Chondrocyte (in vitro differentiated cells): ENCODE measurements at regions not wholly inside any gene's neighbourhood (a gene's known extent, or its start where the extent isn't known, plus 50 kb on each side); places are given as distances from the start of the nearest gene placed in this dataset.

Source experiments
- DNase-seq: peaks from one replicate; pipeline ENCODE4 v3.0.0; 2021; ENCODE audit warnings: mixed read lengths, low spot score
- H3K27ac Mint-ChIP-seq: one replicate; pipeline ENCODE4 v1.8.0; 2021; ENCODE audit warnings: mild to moderate bottlenecking, moderate library complexity, mixed read lengths; ENCODE audit not compliant: unreplicated experiment
- H3K27me3 Mint-ChIP-seq: 2 replicates; pipeline ENCODE4 v1.8.0; 2021; ENCODE audit warnings: low read depth, mixed read lengths
- H3K36me3 Mint-ChIP-seq: 2 replicates; pipeline ENCODE4 v1.8.0; 2021; ENCODE audit warnings: low read depth, mixed read lengths
- H3K4me1 Mint-ChIP-seq: 2 replicates; pipeline ENCODE4 v1.8.0; 2021; ENCODE audit warnings: low read depth, mild to moderate bottlenecking, mixed read lengths
- H3K4me3 Mint-ChIP-seq: one replicate; pipeline ENCODE4 v1.8.0; 2021; ENCODE audit warnings: mild to moderate bottlenecking, moderate library complexity, mixed read lengths; ENCODE audit not compliant: unreplicated experiment
- H3K9me3 Mint-ChIP-seq: 2 replicates; pipeline ENCODE4 v1.8.0; 2021; ENCODE audit warnings: low read depth, mixed read lengths
- TF ChIP-seq, protein P1 (sequence below): fragments of 200-600 bp; sonication (generic); IDR thresholded peaks from 2 replicates; pipeline ENCODE4 v1.5.0; 2021; ENCODE audit warnings: antibody characterized with exemption, mild to moderate bottlenecking, moderate library complexity

DNA sequence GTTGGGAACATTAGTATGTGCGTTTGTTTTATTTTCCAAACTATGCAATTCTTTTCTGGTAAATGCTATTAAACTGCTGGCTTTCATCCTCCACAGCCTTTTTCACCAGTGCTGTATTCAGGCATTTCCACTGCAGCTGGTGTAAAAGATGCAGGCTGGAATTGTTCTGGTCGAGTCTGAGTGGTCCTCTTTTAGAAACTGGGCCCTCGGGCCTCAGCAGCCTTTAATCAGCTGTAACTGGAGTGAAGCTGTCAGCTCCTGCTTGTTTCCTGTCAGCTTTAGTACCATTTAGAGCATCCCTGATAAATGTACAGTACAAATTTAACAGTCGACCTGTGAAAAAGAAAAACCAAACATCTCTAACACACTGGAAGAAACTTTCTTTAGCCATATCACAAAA, 979.6 kb downstream of the TFAP2A start:
- no peaks in the 10 kb centered on the region for H3K27me3 Mint-ChIP-seq
- no peaks in the 10 kb centered on the region for H3K9me3 Mint-ChIP-seq
- H3K4me3 Mint-ChIP-seq: no peak overlapping the region
- TF ChIP-seq, protein P1, sequence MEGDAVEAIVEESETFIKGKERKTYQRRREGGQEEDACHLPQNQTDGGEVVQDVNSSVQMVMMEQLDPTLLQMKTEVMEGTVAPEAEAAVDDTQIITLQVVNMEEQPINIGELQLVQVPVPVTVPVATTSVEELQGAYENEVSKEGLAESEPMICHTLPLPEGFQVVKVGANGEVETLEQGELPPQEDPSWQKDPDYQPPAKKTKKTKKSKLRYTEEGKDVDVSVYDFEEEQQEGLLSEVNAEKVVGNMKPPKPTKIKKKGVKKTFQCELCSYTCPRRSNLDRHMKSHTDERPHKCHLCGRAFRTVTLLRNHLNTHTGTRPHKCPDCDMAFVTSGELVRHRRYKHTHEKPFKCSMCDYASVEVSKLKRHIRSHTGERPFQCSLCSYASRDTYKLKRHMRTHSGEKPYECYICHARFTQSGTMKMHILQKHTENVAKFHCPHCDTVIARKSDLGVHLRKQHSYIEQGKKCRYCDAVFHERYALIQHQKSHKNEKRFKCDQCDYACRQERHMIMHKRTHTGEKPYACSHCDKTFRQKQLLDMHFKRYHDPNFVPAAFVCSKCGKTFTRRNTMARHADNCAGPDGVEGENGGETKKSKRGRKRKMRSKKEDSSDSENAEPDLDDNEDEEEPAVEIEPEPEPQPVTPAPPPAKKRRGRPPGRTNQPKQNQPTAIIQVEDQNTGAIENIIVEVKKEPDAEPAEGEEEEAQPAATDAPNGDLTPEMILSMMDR: no peak
- no peak overlapping the region for H3K27ac Mint-ChIP-seq
- peaks cover 4% of the 10 kb centered on the region for H3K4me1 Mint-ChIP-seq
- no peak for DNase-seq
- no peaks in the 10 kb centered on the region for H3K36me3 Mint-ChIP-seq

DNA sequence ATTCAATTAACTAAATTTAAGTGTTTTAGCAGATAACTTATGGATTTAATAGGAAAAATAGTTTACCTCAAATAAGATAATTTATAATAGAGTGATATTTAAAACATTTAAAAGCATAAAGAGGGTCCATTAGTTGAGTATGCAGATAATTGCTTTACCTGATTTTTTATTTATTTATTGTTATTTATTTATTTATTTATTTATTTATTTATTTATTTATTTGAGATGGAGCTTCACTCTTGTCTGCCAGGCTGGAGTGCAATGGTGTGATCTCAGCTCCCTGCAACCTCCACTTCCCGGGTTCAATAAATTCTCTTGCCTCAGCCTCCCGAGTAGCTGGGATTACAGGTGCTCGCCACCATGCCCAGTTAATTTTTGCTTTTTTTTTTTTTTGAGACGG, 982.9 kb downstream of the TFAP2A start:
- H3K27me3 Mint-ChIP-seq: no peaks in the 10 kb centered on the region
- no peak overlapping the region for H3K27ac Mint-ChIP-seq
- peaks cover 4% of the 10 kb centered on the region for H3K4me1 Mint-ChIP-seq
- DNase-seq: no peak
- TF ChIP-seq, protein P1: no peak
- no peaks in the 10 kb centered on the region for H3K36me3 Mint-ChIP-seq
- no peaks in the 10 kb centered on the region for H3K9me3 Mint-ChIP-seq
- H3K4me3 Mint-ChIP-seq: no peak overlapping the region

DNA sequence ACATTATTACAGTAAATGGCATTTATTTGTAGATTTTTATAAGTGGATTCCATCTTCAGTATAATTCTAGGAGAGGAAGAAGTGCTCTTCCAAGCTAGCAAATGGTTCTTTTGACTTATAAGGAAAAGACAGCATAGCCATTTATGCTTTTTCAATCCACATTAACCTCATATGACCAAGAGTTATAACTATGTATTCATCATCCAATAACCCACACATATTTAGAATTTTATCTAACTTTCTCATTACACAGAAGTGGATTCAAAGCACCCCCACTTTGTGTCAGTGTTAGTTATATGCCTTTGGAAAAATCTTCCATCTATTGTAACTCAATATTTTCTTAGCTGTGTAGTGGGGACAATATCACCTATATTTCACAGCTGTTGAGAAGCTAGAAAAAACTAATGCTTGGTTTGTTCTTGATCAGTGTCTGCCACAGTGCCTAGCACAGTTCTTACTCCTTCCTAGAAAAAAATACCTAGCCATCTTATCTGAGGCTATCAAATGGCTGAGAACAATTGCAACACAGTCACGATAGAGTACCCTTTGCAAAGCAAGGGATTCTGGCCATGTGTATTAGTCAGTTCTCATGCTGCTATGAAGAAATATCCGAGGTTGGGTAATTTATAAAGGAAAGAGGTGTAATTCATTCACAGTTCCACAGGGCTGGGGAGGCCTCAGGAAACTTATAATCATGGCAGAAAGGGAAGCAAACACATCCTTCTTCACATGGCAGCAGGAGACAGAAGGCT, 986.3 kb downstream of the TFAP2A start:
- DNase-seq: no peak
- H3K4me3 Mint-ChIP-seq: no peak overlapping the region
- H3K4me1 Mint-ChIP-seq: peaks cover 4% of the 10 kb centered on the region
- no peaks in the 10 kb centered on the region for H3K27me3 Mint-ChIP-seq
- H3K9me3 Mint-ChIP-seq: no peaks in the 10 kb centered on the region
- TF ChIP-seq, protein P1: no peak
- H3K27ac Mint-ChIP-seq: no peak overlapping the region
- no peaks in the 10 kb centered on the region for H3K36me3 Mint-ChIP-seq

DNA sequence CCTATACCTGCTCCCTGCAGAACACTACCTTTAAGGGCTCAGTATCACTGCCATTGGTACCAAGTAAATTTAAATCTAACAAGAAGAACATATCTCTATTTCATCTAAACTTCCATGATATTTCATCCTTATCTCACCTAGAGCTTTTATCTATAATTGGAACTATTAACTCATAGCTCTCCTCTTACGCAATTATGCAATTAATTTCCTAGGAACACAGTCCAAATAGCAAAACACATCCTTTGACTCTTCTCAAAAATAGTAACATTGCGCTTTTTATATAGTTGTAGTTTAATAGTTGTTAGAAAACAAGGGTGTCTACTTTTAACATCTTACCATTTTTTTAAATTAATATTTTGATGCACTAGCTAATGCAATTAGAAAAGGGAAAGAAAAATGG, 986.8 kb upstream of the SLC35B3 start:
- H3K36me3 Mint-ChIP-seq: no peaks in the 10 kb centered on the region
- H3K4me3 Mint-ChIP-seq: no peak overlapping the region

DNA sequence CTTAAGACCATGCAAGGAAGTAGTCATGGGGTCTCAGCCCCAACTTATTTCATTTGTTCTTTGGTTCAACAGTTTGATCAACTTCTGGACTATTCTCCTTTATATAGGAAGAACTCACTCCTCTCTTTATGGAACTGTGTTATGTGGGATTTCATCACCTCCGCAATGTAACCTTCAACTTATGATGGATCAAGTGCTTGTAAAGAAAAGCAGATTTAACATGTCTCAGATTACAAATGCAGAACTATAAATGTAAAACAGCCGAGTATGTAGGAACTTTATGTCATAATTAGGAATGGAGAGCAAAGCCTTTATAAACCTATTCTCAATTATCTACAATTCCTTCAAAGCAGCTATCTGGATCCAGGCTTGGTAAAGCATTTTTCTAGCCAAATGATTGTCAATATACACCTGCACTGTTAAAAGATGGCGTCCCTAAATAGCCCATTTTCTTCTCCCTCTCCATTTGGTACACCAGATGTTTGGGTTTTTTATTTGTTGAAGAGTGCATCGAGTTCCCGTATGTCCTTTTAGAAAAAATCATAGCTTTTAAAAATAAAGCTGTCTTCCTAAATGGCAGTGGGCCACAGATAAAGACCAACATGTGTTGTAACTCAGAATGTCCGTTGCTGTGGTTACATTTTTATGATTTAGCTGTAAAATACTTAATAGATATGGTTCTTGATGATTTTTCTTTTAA, 985.1 kb upstream of the SLC35B3 start:
- H3K27me3 Mint-ChIP-seq: no peaks in the 10 kb centered on the region
- TF ChIP-seq, protein P1: no peak
- no peak for DNase-seq
- H3K9me3 Mint-ChIP-seq: peaks cover 3% of the 10 kb centered on the region
- H3K4me3 Mint-ChIP-seq: no peak overlapping the region
- no peaks in the 10 kb centered on the region for H3K4me1 Mint-ChIP-seq
- no peak overlapping the region for H3K27ac Mint-ChIP-seq
- no peaks in the 10 kb centered on the region for H3K36me3 Mint-ChIP-seq

More for the DNA sequence above, 986.8 kb upstream of the SLC35B3 start:
- H3K27ac Mint-ChIP-seq: no peak overlapping the region
- no peaks in the 10 kb centered on the region for H3K27me3 Mint-ChIP-seq
- no peaks in the 10 kb centered on the region for H3K4me1 Mint-ChIP-seq
- peaks cover 3% of the 10 kb centered on the region for H3K9me3 Mint-ChIP-seq
- TF ChIP-seq, protein P1: no peak
- no peak for DNase-seq
